Kidney (tissue), 13 donors: ENCODE measurements at regions not wholly inside any gene's neighbourhood (a gene's known extent, or its start where the extent isn't known, plus 50 kb on each side); places are given as distances from the start of the nearest gene placed in this dataset.
A peak's percentile ranks its signal among the peaks of the same experiment; 100 is the strongest.

Source experiments
- DNase-seq, 5 donors: peaks; one replicate each; pipeline ENCODE4 v3.0.0-alpha.2; 2013 to 2020
- FAIRE-seq: peaks from 2 replicates; lab custom pipeline; 2012; peaks lifted over from hg19 to GRCh38; lab: Jason Lieb, UNC
- H3K27ac ChIP-seq, 2 donors: one replicate each; pipeline ENCODE4 v1.7.0; 2013; ENCODE audit warnings: low read depth in 2 of 2, low read length in 2 of 2, inconsistent platforms in 1 of 2
- H3K27me3 ChIP-seq: one replicate; pipeline ENCODE4 v1.7.1; 2013; ENCODE audit warnings: low read length, inconsistent platforms; ENCODE audit not compliant: control insufficient read depth, insufficient read depth
- H3K36me3 ChIP-seq, 3 donors: one replicate each; pipeline versions ENCODE4 v1.7.0 to v1.7.1; 2013; ENCODE audit warnings: low read length in 3 of 3, control low read depth in 1 of 3, inconsistent platforms in 1 of 3; ENCODE audit not compliant: insufficient read depth in 3 of 3, control insufficient read depth in 2 of 3
- H3K4me1 ChIP-seq, 3 donors: one replicate each; pipeline versions ENCODE4 v1.7.0 to v1.7.1; 2013; ENCODE audit warnings: low read length in 3 of 3, inconsistent platforms in 1 of 3, low read depth in 1 of 3; ENCODE audit not compliant: control insufficient read depth in 2 of 3, insufficient read depth in 2 of 3
- H3K4me3 ChIP-seq, 3 donors: one replicate each; pipeline versions ENCODE4 v1.7.0 to v1.8.1; 2013; ENCODE audit warnings: low read length in 3 of 3, control low read depth in 1 of 3, inconsistent platforms in 1 of 3
- H3K9ac ChIP-seq, 3 donors: one replicate each; pipeline versions ENCODE4 v1.7.0 to v1.7.1; 2013; ENCODE audit warnings: low read length in 3 of 3, control low read depth in 1 of 3, inconsistent platforms in 1 of 3
- H3K9me3 ChIP-seq, 3 donors: one replicate each; pipeline versions ENCODE4 v1.7.0 to v1.7.1; 2013; ENCODE audit warnings: low read length in 3 of 3, control low read depth in 1 of 3, inconsistent platforms in 1 of 3; ENCODE audit not compliant: control insufficient read depth in 2 of 3, insufficient read depth in 1 of 3
- intact Hi-C: fragments of 100-400 bp; cut with DNase I; formaldehyde crosslinking; loops from one replicate; pipeline ENCODE4 v1.11.1; 2022
- TF ChIP-seq, protein P1 (sequence below): IDR thresholded peaks from 3 replicates; pipeline ENCODE4 v1.5.1; 2012; ENCODE audit warnings: mild to moderate bottlenecking, moderate library complexity, borderline replicate concordance; ENCODE audit not compliant: insufficient read depth; ENCODE audit errors: extremely low read depth
- donor health status: control.
- donor health status: control.
- donor health status: control.
- donor health status: control.
- donor health status: control.
- donor health status: DM: yes; HTN: yes; CAD: no.
- donor health status: Normal renal cell carcinoma (clear cell type).

DNA sequence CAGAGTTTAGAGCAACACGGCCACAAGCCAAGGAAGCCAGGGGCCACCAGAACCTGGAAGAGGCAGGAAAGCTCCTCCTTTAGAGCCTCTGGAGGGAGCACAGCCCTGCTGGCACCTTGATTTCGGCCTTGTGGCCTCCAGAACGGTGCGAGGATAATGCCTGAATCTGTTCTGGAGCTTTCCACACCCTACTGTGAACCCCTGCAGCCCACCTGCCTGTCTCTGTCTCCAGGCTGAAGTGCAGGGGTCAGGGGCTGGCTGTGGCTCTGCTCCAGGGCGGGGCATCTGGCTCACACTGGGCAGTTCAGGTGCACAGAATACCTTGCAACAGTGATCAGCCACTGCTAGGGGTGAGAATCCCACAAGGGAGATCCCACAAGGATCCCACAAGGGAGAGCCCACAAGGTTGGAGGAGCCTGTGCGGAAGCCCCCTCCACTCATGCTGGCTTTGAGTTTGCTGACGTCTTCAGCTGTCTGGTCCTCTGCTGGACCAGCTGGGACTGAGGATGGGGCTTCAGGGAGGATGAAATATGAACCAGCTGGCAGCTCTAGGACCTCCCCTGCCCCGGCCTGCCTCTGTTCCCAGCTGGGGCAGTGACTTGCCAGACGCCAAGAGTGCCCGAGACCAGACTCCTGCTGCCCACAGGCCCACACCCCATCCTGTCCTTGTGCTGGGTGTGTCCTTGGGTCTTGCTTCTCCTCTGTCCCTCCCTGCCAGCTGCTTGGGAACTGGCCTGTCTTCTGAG is 56.4 kb upstream of the OTOS start:
- TF ChIP-seq, protein P1, sequence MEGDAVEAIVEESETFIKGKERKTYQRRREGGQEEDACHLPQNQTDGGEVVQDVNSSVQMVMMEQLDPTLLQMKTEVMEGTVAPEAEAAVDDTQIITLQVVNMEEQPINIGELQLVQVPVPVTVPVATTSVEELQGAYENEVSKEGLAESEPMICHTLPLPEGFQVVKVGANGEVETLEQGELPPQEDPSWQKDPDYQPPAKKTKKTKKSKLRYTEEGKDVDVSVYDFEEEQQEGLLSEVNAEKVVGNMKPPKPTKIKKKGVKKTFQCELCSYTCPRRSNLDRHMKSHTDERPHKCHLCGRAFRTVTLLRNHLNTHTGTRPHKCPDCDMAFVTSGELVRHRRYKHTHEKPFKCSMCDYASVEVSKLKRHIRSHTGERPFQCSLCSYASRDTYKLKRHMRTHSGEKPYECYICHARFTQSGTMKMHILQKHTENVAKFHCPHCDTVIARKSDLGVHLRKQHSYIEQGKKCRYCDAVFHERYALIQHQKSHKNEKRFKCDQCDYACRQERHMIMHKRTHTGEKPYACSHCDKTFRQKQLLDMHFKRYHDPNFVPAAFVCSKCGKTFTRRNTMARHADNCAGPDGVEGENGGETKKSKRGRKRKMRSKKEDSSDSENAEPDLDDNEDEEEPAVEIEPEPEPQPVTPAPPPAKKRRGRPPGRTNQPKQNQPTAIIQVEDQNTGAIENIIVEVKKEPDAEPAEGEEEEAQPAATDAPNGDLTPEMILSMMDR: no peak
- FAIRE-seq (no peak), DNase-seq (peak in 4 of 5 donors; percentile 32 to 50 (median 40))
- intact Hi-C loops: no loop called here
- Histone ChIP-seq H3K36me3 (no peaks in the 10 kb centered on the region), H3K27me3 (no peaks in the 10 kb centered on the region), H3K9me3 (no peaks in the 10 kb centered on the region), H3K4me1 (peaks cover 0 to 3% (median 0%) of the 10 kb centered on the region in 3 donors), H3K9ac (no peak overlapping the region), H3K4me3 (no peak overlapping the region), H3K27ac (no peak overlapping the region)

DNA sequence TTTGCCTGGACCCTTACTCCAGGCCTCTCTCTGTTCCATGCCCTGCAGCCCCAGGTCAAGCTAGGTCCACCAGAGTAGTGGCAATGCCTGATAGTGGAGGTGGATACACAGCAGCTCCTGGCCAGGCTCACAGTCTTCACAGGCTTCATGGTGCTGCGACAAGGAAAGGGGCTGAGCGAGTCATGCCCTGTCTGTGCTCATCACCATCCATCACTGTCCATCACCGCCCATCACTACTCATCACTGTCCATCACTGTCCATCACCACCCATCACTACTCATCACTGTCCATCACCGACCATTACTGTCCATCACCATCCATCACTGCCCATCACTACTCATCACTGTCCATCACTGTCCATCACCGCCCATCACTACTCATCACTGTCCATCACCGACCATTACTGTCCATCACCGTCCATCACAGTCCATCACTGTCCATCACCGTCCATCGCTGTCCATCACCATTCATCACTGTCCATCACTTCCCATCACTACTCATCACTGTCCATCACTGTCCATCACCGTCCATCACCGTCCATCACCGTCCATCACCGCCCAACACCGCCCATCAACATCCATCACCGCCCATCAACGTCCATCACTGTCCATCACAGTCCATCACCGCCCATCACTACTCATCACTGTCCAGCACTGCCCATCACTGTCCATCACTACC is 57.1 kb upstream of the OTOS start:
- Histone ChIP-seq H3K27ac (no peak overlapping the region), H3K27me3 (no peaks in the 10 kb centered on the region), H3K9me3 (no peaks in the 10 kb centered on the region), H3K36me3 (no peaks in the 10 kb centered on the region), H3K9ac (no peak overlapping the region), H3K4me1 (peaks cover 0 to 3% (median 0%) of the 10 kb centered on the region in 3 donors), H3K4me3 (peak overlapping the region in 1 of 3 donors; percentile 33)
- intact Hi-C loops: no loop called here
- DNase-seq (peak in 2 of 5 donors; percentile 9 to 42), FAIRE-seq (no peak)
- TF ChIP-seq, protein P1: no peak

- H3K4me1 ChIP-seq: peaks cover 0 to 3% (median 1%) of the 10 kb centered on the region in 3 donors
- FAIRE-seq (no peak), DNase-seq (peak in 2 of 5 donors; percentile 8 to 38)
- H3K27ac ChIP-seq: no peak overlapping the region
- no peak overlapping the region for H3K4me3 ChIP-seq
- H3K27me3 ChIP-seq: no peaks in the 10 kb centered on the region
- intact Hi-C loops: no loop called here
- TF ChIP-seq, protein P1: no peak
- H3K9ac ChIP-seq: no peak overlapping the region
- H3K36me3 ChIP-seq: no peaks in the 10 kb centered on the region
- no peaks in the 10 kb centered on the region for H3K9me3 ChIP-seq
These were observed 57.8 kb upstream of the OTOS start for GRCh38 chr2:240198226-240198625.
